ENCODE measurements at regions not wholly inside any gene's neighbourhood (a gene's known extent, or its start where the extent isn't known, plus 50 kb on each side); places are given as distances from the start of the nearest gene placed in this dataset.

DNA sequence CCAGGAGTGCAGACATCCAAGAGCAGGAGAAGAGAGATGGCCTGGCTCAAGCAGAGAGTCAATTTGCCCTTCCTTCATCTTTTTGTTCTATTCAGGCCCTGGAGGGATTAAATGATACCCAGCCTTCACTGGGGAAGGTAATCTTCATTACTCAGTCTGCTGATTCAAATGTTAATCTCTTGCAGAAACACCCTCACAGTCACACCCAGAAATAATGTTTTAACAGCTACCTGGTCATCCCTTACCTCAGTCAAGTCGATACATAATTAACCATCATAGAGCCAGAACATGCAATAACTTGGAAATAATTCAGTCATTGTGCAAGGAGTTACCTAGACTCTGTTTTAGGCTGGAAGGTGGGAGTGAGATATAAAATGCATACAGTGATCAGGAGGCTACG lies 163.7 kb upstream of the TNP1 start:
- in situ Hi-C loops (cut with HindIII; ENCODE audit: low sequenced_read_pairs) = no loop called here
- no peak for DNase-seq (ENCODE audit: low spot score)

DNA sequence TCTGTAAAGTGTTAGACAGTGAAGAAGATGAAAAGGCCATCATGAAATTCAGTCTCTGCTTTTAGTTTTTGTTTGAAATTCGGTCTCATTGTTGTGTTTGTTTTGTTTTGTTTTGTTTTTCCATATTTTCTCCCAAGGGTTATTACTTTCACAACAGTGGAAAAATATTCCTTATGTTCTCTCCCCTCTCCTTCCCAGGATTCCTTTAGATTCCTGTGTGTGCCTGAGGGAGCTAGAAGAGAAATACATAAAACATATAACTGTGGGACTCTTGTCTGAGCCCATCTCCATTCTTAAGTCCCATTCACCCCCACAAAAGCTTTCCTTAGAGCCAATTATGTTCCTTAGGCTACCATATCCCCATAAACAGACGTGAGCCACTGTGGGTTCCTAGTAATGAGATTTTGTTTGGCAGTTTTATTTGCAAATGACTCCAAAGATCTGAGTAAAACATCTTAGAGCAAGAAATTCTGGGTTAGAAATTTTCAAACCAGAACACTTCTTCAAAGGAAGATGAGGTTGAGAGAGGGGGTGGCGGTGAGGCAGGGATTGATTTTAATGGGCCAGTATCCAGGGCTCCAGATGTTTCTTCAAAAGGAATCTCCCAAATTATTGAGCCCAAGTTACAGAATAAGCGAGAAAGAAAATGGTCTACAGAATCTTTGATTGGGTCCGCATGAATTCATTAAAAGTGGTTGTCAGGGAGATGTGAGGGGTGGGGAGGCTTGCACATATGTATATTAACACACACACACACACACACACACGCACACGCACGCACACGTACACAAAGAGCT lies 157.8 kb upstream of the TNP1 start:
- DNase-seq (ENCODE audit: low spot score) = no peak
- in situ Hi-C loops (cut with HindIII; ENCODE audit: low sequenced_read_pairs) = no loop called here

DNA sequence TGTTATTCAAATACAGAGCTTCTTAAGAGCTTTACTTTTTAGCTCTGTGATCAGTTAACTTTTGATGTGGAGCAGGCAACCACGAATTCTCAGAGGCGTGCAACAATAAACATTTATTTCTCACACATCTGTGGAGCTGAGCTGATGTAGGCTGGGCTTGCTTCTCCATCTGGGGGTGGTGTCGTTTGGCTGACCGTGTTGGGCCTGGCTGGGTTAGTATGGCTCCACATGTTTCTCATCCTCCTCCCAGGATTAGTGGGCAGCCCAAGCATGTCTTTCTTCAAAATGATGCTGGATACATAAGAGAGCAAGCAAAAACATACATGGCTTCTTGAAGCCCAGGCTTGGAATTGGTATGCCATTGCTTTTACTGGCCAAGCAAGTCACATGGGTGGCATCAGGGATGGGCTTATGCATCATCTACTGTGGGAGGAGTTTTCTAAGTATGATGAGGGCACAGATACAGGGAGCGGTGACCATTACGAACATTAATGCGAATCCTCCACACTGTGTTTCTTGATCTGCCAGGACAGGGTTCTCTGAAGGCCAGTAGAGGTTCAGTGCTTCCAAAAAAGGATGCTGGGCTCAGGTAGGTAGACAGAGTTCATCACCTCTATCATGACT lies 157.0 kb upstream of the TNP1 start:
- no peak for DNase-seq (ENCODE audit: low spot score)
- in situ Hi-C loops (cut with HindIII; ENCODE audit: low sequenced_read_pairs) = no loop called here

DNA sequence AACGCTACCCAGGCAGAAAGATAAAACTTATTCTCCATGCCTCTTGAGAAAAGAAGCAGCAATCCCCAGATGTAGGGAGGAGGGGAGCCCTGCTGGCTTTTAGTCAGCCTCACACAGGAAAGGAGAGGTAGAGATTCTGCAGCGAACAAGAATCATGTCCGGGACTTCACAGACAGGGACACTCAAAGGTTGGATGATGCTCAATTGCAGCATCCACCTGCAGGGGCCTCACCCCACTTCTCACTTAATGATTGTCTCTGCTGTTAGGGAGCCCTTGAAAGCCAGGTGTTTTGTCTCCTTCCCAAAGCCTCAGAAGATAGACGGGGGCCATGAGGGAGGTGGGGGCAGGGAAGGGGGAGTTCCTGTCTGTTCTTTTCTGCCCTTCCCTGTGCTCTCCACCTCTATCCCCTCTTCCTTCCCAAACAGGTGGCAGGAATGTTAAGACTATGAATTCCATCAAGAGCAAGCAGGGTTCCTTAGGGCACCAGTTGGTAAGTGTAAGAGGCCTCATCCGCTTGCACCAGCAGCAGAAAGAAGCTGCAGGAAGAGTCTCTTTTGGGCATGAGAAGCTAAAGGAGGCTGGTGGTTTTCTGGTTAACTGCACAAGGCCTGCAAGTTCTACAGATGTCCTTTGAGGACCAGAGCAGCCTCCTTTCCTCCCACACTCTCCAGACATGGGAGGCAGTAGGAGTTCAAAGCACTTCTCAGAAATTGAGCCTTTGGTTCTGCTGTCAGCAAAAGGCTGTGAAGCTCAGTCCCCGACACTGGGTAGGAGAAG lies 154.7 kb upstream of the TNP1 start:
- in situ Hi-C loops (cut with HindIII; ENCODE audit: low sequenced_read_pairs) = no loop called here
- no peak for DNase-seq (ENCODE audit: low spot score)

DNA sequence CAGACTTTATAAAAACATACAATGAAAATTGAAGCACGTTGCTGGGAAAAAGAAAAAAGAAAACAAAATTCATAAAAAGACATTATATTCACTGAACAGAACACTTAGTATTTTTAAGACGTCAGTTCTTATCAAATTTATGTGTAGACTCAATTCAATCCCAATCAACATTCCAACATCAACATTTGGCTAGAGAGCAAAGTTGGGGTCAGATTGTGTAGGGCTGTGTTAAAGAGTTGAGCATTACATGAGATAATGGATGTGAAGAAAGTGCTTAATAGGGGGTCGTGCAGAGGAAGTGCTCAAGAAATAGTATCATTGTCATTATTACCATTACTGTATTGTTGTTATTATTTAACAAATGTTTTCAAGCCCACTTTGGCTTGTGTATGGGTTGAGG lies 154.1 kb upstream of the TNP1 start:
- DNase-seq (ENCODE audit: low spot score) = no peak
- in situ Hi-C loops (cut with HindIII; ENCODE audit: low sequenced_read_pairs) = no loop called here

DNA sequence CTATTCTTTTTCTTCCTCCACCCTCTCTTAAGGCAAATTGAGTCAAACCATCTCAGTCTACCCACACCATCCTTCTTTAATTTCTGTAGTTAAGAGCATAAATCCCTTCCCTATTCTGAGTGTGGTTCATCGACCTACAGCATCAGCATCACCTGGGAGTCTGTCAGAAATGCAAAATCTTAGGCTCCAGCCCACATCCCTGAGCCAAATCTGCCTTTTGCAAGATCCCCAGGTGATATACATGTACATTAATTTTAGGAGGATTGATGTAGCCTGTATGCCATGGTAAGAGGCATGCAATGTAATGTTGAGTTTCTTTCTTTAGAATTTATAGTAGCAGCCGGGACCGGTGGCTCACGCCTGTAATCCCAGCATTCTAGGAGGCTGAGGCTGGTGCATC lies 151.7 kb upstream of the TNP1 start:
- in situ Hi-C loops (cut with HindIII; ENCODE audit: low sequenced_read_pairs) = no loop called here
- no peak for DNase-seq (ENCODE audit: low spot score)

DNA sequence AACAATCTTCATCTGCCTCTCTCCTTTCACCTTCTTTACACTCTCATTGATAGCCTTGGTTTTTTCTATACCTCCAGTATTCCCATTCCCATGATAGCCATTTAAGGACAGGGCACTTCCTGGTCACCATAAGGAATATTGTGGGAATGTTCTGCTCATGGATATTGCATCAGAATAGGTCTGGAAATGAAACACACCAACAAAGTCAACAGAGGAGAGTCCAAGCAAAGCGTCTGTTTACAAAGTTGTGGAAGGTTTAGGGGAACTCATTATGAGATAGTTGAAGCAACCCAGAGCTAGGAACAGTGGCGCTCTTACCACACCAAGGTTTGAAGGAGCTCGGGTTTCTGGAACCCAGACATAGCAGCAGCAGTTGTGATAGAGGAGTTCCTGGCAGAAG lies 150.3 kb upstream of the TNP1 start:
- no peak for DNase-seq (ENCODE audit: low spot score)
- in situ Hi-C loops (cut with HindIII; ENCODE audit: low sequenced_read_pairs) = no loop called here

DNA sequence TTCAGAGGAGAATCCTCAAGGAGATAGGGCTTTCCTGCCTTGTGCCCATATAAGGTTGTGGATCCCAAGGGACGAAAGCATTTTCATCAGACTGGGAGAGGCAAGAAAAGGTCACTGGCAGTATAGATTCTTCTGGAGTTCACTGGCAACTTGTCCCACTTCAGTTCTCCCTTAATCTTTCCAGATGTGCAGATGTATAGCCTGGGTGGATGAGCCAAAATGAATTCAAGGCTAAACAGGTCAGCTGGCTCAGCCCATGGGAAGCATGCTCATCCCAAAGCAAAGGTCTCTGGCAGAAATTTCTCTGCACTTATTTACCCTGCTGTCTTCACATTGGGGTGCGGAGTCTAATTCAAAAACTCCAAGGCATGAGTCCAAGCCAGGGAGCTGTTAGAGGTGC lies 148.9 kb upstream of the TNP1 start:
- in situ Hi-C loops (cut with HindIII; ENCODE audit: low sequenced_read_pairs) = no loop called here
- no peak for DNase-seq (ENCODE audit: low spot score)

DNA sequence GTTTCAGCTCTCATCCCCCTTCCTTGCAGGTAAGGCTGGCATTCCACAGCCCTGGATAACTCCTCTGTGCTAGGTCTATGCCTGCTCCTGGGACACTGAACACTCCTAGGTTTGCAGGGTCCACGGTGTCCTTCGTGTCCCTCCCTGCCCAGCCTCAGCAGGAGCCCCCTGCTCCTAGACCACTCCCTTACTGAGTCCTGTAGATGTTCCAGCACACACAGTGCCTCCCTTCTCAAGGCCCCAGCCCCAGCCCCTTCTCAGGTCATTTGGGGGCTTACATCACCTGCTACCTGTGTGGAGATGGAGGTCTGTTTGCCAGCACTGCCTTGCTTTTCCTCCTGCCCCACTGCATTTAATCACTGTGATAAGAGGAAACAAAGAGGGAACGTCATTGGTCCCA lies 146.4 kb upstream of the TNP1 start:
- no peak for DNase-seq (ENCODE audit: low spot score)
- in situ Hi-C loops (cut with HindIII; ENCODE audit: low sequenced_read_pairs) = no loop called here

DNA sequence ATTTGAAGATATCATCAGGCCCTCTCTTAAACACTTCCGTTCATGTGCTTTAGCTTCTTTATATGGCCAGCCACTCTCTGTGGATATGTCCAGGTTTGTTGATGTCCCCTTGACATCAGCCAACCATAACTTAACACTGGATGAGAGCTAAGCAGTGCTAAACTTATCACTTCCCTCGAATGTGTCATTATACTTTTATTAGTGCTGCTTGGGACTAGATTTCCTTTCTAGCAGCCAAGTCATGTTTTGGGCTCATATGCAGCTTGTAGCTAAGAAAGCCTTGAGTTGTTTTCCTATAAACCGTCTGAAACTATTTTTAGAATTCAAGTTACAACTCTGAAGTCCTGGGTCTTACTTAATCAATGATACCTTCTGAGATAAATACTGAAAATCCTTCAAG lies 144.8 kb upstream of the TNP1 start:
- in situ Hi-C loops (cut with HindIII; ENCODE audit: low sequenced_read_pairs) = no loop called here
- DNase-seq (ENCODE audit: low spot score) = no peak

DNA sequence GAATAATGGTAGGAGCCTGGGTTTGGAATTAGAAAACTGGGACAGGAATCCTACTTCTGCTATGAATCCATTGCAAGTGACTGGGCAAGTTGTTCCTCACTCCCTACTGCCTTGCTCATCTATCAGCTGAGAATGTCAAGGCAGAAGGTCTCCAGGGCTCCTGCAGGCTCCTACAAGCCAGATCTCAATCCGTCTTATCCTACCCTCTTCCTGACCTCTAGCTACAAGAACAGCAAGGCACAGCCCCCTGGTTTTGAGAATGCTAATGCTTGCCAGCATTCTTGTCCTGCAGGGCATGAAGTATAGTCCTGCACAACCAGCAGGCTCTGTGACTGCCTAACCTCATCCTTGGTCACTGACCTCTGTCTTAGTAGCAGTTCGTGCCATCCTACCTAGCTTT lies 141.9 kb upstream of the TNP1 start:
- no peak for DNase-seq (ENCODE audit: low spot score)
- in situ Hi-C loops (cut with HindIII; ENCODE audit: low sequenced_read_pairs) = no loop called here

DNA sequence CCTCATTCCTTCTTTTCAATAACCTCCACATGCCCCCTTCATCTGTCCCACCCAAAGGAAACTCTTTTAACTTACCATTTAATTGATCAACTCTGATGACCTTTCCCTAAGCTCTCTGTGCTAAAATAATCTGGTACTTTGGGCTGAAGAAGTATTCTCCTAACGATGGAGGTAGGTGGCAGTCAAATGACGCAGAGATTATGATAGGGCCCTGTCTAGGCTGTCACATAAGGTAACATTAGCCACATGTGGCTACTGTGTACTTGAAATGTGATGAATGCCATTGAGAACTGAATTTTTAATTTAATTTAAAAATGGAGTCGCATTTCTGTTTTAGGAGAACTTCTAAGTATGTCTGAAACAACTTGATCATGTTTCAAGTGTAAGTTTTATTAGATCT lies 140.5 kb upstream of the TNP1 start:
- DNase-seq (ENCODE audit: low spot score) = peak; percentile 11
- in situ Hi-C loops (cut with HindIII; ENCODE audit: low sequenced_read_pairs) = no loop called here

DNA sequence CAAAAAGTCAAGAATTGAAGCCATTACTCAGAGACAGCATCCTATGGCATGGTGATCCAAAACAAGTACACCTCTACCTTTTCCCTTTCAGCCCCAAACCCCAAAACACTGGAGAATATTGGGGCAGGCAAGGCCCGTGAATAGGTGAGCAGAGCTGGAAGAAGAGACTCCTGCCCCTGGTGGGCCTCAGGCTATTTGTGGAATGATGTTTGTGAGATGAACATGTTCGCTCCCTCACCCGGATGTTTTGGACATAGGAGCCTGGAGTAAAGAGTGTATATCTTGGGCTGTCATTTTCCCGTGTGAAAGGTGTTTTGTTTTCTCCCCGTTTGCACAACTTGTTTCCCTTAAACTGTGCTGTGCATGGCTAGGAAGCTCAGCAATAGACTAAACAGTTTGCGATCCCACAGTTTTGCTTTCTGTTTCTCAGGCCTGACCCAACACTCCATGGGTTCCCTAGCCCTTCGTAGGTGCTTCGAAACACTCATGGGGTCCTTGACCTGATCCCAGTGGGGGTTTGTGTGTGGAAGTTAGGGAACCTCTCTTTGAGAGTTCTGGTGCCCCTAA lies 136.5 kb upstream of the TNP1 start:
- in situ Hi-C loops (cut with HindIII; ENCODE audit: low sequenced_read_pairs) = no loop called here
- DNase-seq (ENCODE audit: low spot score) = no peak

DNA sequence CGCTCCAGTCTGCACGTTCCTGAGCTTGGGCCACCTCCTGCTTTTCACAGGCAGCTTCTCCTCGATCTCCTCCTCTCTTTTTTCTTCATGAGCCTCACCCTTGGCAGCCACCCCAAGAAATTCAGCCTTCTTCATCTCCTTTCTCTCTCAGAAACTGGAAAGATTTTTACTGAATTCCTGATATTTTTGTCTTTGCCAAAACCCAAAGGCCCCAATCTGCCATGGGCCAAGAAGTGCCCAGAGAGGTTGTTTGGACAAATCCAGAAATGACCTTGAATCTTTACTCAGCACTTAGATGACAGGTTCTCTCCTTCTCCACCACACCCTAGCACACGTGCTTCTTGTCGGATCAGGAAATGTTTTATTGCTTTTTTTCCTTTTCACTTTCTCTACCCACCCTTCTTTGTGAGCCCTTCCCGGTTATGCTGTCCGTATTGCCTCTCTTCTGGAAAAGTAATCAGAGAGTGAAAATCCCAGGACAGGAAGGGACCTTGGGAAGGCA lies 134.5 kb upstream of the TNP1 start:
- in situ Hi-C loops (cut with HindIII; ENCODE audit: low sequenced_read_pairs) = no loop called here
- DNase-seq (ENCODE audit: low spot score) = no peak

DNA sequence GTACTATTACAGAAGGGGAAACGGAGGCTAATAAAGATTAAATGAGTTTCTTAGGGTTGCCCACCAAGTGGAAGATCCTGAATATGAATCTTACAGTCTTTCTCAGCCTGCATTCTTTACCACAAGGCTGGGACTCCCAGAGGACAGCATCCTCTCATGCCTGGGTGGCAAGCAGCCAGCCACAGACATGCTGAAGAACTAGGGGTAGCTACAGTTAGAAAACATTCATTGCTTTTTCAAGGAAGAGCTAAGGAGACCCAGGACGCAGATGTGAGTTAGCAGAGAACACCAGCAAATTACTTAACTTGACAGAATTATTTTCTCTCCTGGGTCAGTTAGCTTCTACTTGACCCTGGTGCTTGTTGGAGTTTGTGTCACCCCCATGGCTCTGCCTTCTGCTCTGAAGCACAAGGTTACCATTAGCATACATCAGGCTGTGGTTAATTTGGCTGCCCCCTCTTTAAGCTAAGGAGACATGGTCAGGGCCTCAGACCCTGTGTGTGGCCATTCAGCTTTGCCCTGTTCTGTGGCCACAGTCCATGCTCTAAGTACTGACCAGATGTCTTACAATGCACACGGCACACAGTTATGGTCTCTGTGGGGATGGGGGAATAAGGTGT lies 132.3 kb upstream of the TNP1 start:
- in situ Hi-C loops (cut with HindIII; ENCODE audit: low sequenced_read_pairs) = no loop called here
- no peak for DNase-seq (ENCODE audit: low spot score)

DNA sequence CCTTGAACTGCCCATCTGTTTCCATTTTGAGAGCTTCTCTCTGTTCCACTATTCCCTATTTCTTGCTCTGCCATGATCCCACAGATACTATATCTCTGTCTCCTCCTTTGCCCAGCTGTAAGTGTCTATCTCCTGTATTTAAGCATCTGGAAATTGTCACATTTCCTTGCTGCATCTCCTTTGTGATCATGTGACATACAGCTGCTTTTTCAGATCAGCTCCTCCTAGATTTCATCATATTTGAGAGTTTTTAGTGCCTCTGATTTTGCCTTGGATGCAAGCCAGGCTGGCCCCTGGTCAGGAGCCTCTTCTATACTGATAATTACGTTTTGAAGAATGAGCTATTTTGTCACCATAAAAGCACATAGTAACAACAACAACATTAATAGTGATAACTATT lies 131.7 kb upstream of the TNP1 start:
- DNase-seq (ENCODE audit: low spot score) = no peak

DNA sequence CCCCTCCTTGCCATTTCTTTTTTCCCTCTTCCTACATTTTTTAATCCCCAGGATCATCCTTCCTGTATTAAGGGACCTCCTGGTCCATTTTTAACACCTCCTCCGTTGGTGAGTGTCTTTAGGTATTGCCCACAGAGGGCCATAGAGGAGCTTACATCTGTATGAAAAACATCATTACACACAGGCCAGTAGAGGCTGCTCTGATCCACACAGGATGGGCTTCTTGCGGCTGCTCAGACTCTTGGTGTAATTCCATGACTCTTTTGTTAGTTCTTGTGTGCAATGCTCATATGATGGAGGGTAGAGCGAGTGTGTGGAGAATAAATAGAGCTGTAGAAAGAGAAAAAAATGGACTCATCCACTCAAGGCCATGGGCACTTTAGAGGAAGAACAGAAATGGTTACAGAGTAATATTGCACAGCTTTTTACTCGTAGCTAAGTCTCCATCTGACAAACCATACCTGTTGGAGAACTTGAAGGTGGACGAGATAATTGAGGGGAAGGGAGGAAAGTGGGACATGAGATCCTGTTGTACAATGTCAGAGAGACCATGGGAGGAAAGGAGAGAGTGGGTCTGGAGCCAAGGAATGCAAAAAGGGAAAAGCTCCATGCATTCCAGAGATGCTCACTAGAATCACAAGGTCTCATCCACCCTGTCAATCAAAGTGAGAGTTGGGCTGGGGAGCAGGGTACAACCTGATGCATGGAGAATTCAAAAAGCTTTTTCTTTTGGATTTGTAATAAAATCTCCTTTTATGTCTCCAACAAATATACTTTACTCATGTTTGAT lies 129.7 kb upstream of the TNP1 start:
- in situ Hi-C loops (cut with HindIII; ENCODE audit: low sequenced_read_pairs) = no loop called here
- DNase-seq (ENCODE audit: low spot score) = no peak

More for the DNA sequence above, 131.7 kb upstream of the TNP1 start:
- in situ Hi-C loops (cut with HindIII; ENCODE audit: low sequenced_read_pairs) = no loop called here

DNA sequence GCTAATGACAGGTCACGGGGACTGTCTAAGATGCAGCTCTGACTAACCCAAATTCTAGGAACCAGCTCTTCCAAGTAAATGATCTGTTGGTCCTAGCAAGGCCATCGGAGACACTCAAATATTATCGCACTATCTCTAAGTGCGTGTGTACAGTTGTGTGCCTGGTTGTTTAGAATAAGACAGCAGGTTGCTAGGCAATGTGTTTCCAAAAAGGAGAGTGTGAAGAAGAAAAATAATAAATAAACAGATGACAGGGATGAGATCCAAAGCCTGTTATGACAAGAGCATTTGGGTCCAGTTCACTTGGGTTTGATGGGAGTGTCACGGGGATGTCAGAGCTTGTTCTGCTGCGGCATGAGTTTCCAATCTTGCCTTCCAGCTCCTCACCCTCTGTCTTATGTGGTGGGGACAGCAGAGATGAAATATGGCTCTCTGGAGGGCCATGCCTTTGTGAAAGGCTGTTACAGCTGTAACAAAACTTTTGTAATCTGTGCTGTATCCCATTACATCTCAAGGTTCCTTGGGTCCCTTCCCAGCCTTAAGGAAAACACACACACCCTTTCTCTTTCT lies 127.5 kb upstream of the TNP1 start:
- in situ Hi-C loops (cut with HindIII; ENCODE audit: low sequenced_read_pairs) = no loop called here
- DNase-seq (ENCODE audit: low spot score) = no peak

All from G401 (cell line).